Peyer's patch (tissue), 4 donors: ENCODE measurements at regions not wholly inside any gene's neighbourhood (a gene's known extent, or its start where the extent isn't known, plus 50 kb on each side); places are given as distances from the start of the nearest gene placed in this dataset.
"Not testable (repeated sequence)": the region's sequence is repeated elsewhere in the genome, so short reads cannot be mapped to it uniquely, and the experiment has no call there.

ENCODE experiments used
- CTCF ChIP-seq, 6 experiments: fragments of 450-650 bp in 4 of 6; fragments of 200-600 bp in 2 of 6; sonication (generic) in 1 of 6; IDR thresholded peaks; one replicate each; pipeline ENCODE4 v1.5.1; 2017 to 2019; ENCODE audit warnings: antibody characterized with exemption in 6 of 6, mild to moderate bottlenecking in 3 of 6, moderate library complexity in 1 of 6
- POLR2A ChIP-seq, 2 donors: fragments of 450-650 bp; IDR thresholded peaks; one replicate each; pipeline ENCODE4 v1.5.1; 2017; ENCODE audit warnings: antibody characterized with exemption in 2 of 2, mild to moderate bottlenecking in 2 of 2, moderate library complexity in 2 of 2

- not testable (repeated sequence) for TF ChIP-seq CTCF, POLR2A (IDR thresholded peaks at IDR 0.05)
These were observed 142.2 kb upstream of the ZNF722 start for GRCh38 chr7:63856466-63856865.
